ENCODE measurements at regions not wholly inside any gene's neighbourhood (a gene's known extent, or its start where the extent isn't known, plus 50 kb on each side); places are given as distances from the start of the nearest gene placed in this dataset.

- TF ChIP-seq CTCF (IDR thresholded peaks at IDR 0.05; ENCODE audit: insufficient read depth, low read depth, low read length) (no peak), EZH2 (IDR thresholded peaks at IDR 0.05; ENCODE audit: insufficient read depth, low read length) (no peak)
Observed at GRCh38 chr2:147511491-147511948, 333.3 kb upstream of the ACVR2A start.

Measured in astrocyte (in vitro differentiated cells and primary cell).